CD4-positive, alpha-beta memory T cell (primary cell): ENCODE measurements at regions not wholly inside any gene's neighbourhood (a gene's known extent, or its start where the extent isn't known, plus 50 kb on each side); places are given as distances from the start of the nearest gene placed in this dataset.
A peak's percentile ranks its signal among the peaks of the same experiment; 100 is the strongest.
"Not testable (repeated sequence)": the region's sequence is repeated elsewhere in the genome, so short reads cannot be mapped to it uniquely, and the experiment has no call there.

Experiments used
- CTCF ChIA-PET: fragments of 350-600 bp; sonication (Branson Sonifier 250); formaldehyde crosslinking; loops from one replicate; lab custom pipeline; 2021; ENCODE audit warnings: inconsistent platforms; ENCODE audit not compliant: partially characterized antibody; lab: Charles Lee
- POLR2A ChIA-PET: fragments of 350-600 bp; sonication (Branson Sonifier 250); formaldehyde crosslinking; loops from one replicate; lab custom pipeline; 2021; ENCODE audit not compliant: partially characterized antibody; lab: Charles Lee
- DNase-seq, 5 donors: peaks; one replicate each; pipeline versions ENCODE4 v3.0.0 to v3.0.0-alpha.2; 2020 to 2022; ENCODE audit warnings: mixed read lengths in 1 of 5
- H3K27ac ChIP-seq: one replicate; pipeline ENCODE4 v1.7.0; 2013; ENCODE audit warnings: low read depth, low read length
- H3K27me3 ChIP-seq: 2 replicates; pipeline ENCODE4 v1.7.0; 2013; ENCODE audit warnings: mild to moderate bottlenecking, low read length, moderate library complexity; ENCODE audit not compliant: insufficient read depth
- H3K36me3 ChIP-seq: 2 replicates; pipeline ENCODE4 v1.7.0; 2013; ENCODE audit warnings: mild to moderate bottlenecking, low read length, moderate library complexity; ENCODE audit not compliant: insufficient read depth
- H3K4me1 ChIP-seq: 2 replicates; pipeline ENCODE4 v1.7.0; 2013; ENCODE audit warnings: mild to moderate bottlenecking, low read length, moderate library complexity; ENCODE audit not compliant: insufficient read depth
- H3K4me3 ChIP-seq, 2 donors: one replicate each; pipeline ENCODE4 v1.7.0; 2013; ENCODE audit warnings: low read length in 2 of 2, mild to moderate bottlenecking in 1 of 2
- H3K9me3 ChIP-seq, 2 donors: one replicate each; pipeline ENCODE4 v1.7.0; 2013; ENCODE audit warnings: low read length in 2 of 2, control low read depth in 1 of 2; ENCODE audit not compliant: control insufficient read depth in 1 of 2
- H3K27ac Mint-ChIP-seq, 7 donors: one replicate each; pipeline ENCODE4 v1.8.0; 2020 to 2021; ENCODE audit warnings: mixed read lengths in 7 of 7, mild to moderate bottlenecking in 6 of 7, inconsistent platforms in 3 of 7, moderate library complexity in 3 of 7
- H3K27me3 Mint-ChIP-seq, 2 donors: one replicate each; pipeline ENCODE4 v1.8.0; 2020 to 2021; ENCODE audit warnings: mixed read lengths in 2 of 2
- H3K36me3 Mint-ChIP-seq, 2 donors: one replicate each; pipeline ENCODE4 v1.8.0; 2020 to 2021; ENCODE audit warnings: mixed read lengths in 2 of 2, inconsistent platforms in 1 of 2, mild to moderate bottlenecking in 1 of 2
- H3K4me1 Mint-ChIP-seq, 4 donors: one replicate each; pipeline ENCODE4 v1.8.0; 2020 to 2021; ENCODE audit warnings: mixed read lengths in 4 of 4, mild to moderate bottlenecking in 1 of 4
- H3K4me3 Mint-ChIP-seq, 8 donors: one replicate each; pipeline ENCODE4 v1.8.0; 2020 to 2021; ENCODE audit warnings: mixed read lengths in 8 of 8, mild to moderate bottlenecking in 7 of 8, moderate library complexity in 6 of 8, inconsistent platforms in 3 of 8
- H3K9me3 Mint-ChIP-seq, 8 donors: one replicate each; pipeline ENCODE4 v1.8.0; 2020 to 2021; ENCODE audit warnings: mixed read lengths in 8 of 8, mild to moderate bottlenecking in 5 of 8, inconsistent platforms in 3 of 8, moderate library complexity in 1 of 8
- intact Hi-C: fragments of 100-400 bp; cut with micrococcal nuclease; formaldehyde crosslinking; loops from one replicate; pipeline ENCODE4 v1.15.1; 2023

DNA sequence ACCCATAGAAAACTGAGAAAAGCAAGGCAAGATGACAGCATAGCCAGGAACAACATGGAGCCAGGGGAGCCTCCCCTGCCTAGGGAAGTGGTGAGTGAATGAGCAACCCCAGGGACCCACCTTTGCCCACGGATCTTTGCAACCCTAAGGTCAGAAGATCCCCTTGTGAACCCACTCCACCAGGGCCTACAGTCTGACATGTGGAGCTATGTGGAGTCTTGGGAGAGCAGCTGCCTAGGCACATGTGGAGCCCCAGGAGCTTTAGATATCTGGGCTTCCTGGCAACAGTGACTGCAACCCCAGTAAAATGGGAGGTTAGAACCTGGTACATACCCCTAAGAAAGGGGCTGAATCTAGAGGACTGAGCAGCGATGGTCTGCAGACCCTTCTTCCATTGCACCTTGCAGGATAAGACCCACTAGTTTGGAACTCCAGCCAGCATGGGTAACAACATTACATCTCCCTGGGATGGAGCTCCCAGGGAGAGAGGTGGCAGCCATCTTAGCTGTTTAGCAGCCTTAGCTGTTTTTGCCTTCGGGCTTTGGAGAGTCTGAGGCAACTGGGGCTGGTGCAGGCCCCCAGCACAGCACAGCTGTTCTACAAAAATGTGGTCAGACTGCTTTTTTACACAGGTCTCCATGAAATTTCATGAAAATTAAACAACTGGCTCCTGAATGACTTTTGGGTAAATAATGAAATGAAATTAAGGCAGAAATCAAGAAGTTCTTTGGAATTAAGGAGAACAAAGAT is 104.7 kb upstream of the TRIM2 start:
- no peak overlapping the region for H3K4me3 ChIP-seq
- H3K27ac ChIP-seq, result no peak overlapping the region
- Mint-ChIP-seq H3K9me3 (no peaks in the 10 kb centered on the region), H3K27me3 (peaks cover 0 to 2% of the 10 kb centered on the region in 2 donors), H3K4me1 (peaks cover 0 to 9% (median 3%) of the 10 kb centered on the region in 4 donors), H3K4me3 (no peak overlapping the region), H3K27ac (no peak overlapping the region), H3K36me3 (no peaks in the 10 kb centered on the region)
- ChIA-PET POLR2A (no interaction called here), CTCF (interaction anchor here (0.8 to 3.7 kb wide), 5 partner anchors 12 to 27 kb away, joined by 3 to 20 read pairs (median 13); no protein-coding TSS in a partner anchor)
- H3K27me3 ChIP-seq, result no peaks in the 10 kb centered on the region
- H3K36me3 ChIP-seq, result no peaks in the 10 kb centered on the region
- H3K4me1 ChIP-seq, result no peaks in the 10 kb centered on the region
- intact Hi-C loops, result no loop called here
- H3K9me3 ChIP-seq, result no peaks in the 10 kb centered on the region
- no peak for DNase-seq

DNA sequence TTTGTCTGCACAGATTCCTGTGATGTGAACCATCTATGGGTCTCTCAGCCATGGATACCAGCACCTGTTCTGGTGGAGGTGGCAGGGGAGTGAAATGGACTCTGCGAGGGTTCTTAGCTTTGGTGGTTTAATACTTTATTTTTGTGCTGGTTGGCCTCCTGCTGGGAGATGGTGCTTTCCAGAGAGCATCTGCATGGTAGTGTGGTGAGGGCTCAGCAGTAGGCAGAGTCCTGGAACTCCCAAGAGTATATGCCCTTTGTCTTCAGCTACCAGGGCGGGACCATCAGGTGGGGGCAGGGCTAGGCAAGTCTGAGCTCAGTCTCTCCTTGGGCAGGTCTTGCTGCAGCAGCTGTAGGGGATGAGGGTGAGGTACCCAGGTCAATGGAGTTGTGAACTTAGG is 97.5 kb upstream of the TRIM2 start:
- H3K4me1 ChIP-seq, H3K4me3 Mint-ChIP-seq, H3K27me3 Mint-ChIP-seq, H3K9me3 ChIP-seq, H3K4me3 ChIP-seq, intact Hi-C loops, DNase-seq, H3K27me3 ChIP-seq, H3K27ac ChIP-seq, H3K36me3 Mint-ChIP-seq, H3K36me3 ChIP-seq: not testable (repeated sequence)
- POLR2A ChIA-PET, result interaction anchor here (2.4 kb wide), 1 partner anchor 8 kb away, joined by 6 read pairs; no protein-coding TSS in a partner anchor
- CTCF ChIA-PET, result interaction anchor here (1.3 to 1.8 kb wide), 3 partner anchors 21 to 23 kb away, joined by 4 to 8 read pairs (median 7); no protein-coding TSS in a partner anchor
- peaks cover 0 to 13% (median 6%) of the 10 kb centered on the region in 4 donors for H3K4me1 Mint-ChIP-seq
- peak overlapping the region in 1 of 7 donors; percentile 26 for H3K27ac Mint-ChIP-seq
- peaks cover 0 to 13% (median 5%) of the 10 kb centered on the region in 8 donors for H3K9me3 Mint-ChIP-seq

DNA sequence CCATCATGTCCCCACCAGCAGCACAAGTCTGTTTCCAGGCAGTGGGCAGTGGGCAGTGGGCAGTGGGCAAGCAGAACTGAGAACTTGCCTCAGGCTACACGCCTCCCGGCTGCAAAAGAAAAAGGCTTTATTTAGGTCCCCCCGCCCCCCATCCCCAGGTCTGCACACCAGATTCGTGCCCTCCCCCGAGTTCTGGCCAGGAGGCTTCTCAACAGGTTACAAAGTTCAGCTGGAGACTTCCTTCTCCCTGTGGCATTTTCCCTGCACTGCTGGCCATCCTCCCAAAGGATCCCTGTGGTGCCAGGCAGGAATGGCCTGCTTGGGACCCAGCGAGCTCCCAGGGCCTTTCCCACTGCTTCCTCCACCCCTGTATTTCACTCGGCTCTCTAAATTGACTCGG is 97.0 kb upstream of the TRIM2 start:
- H3K4me1 Mint-ChIP-seq, result peaks cover 0 to 13% (median 6%) of the 10 kb centered on the region in 4 donors
- peaks cover 0 to 4% of the 10 kb centered on the region in 2 donors for H3K36me3 Mint-ChIP-seq
- no peaks in the 10 kb centered on the region for H3K36me3 ChIP-seq
- intact Hi-C loops, result no loop called here
- H3K27ac ChIP-seq, result no peak overlapping the region
- H3K9me3 Mint-ChIP-seq, result peaks cover 0 to 13% (median 5%) of the 10 kb centered on the region in 8 donors
- POLR2A ChIA-PET, result interaction anchor here (2.4 kb wide), 1 partner anchor 7 kb away, joined by 6 read pairs; no protein-coding TSS in a partner anchor
- H3K9me3 ChIP-seq, result no peaks in the 10 kb centered on the region
- peaks cover 1 to 2% of the 10 kb centered on the region in 2 donors for H3K27me3 Mint-ChIP-seq
- H3K4me3 Mint-ChIP-seq, result no peak overlapping the region
- H3K27ac Mint-ChIP-seq, result no peak overlapping the region
- H3K27me3 ChIP-seq, result no peaks in the 10 kb centered on the region
- H3K4me1 ChIP-seq, result peaks cover 3% of the 10 kb centered on the region
- CTCF ChIA-PET, result interaction anchor here (1.1 to 1.3 kb wide), 2 partner anchors 21 to 24 kb away, joined by 3 to 7 read pairs; no protein-coding TSS in a partner anchor
- no peak for DNase-seq
- no peak overlapping the region for H3K4me3 ChIP-seq

DNA sequence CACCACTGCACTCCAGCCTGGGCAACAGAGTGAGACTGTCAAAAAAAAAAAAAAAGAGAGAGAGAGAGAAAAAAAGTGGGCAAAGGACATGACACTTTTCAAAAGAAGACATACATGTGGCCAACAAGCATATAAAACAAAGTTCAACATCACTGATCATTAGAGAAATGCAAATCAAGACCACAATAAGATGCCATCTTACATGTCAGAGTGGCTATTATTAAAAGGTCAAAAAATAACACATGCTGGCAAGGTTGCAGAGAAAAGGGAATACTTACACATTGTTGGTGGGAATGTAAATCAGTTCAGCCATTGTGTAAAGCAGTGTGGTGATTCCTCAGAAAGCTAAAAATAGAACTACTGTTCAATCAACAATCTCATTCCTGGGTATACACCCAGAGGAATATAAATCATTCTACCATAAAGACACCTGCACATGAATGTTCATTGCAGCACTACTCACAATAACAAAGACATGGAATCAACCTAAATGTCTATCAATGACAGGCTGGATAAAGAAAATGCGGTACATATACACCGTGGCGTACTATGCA is 94.9 kb upstream of the TRIM2 start:
- Histone ChIP-seq H3K27me3 (no peaks in the 10 kb centered on the region), H3K4me3 (no peak overlapping the region), H3K36me3 (no peaks in the 10 kb centered on the region), H3K9me3 (no peaks in the 10 kb centered on the region), H3K27ac (no peak overlapping the region), H3K4me1 (peaks cover 24% of the 10 kb centered on the region)
- H3K27me3 Mint-ChIP-seq, result peaks cover 1 to 2% of the 10 kb centered on the region in 2 donors
- H3K27ac Mint-ChIP-seq, result peak overlapping the region in 2 of 7 donors; percentile 35 to 63
- intact Hi-C loops, result no loop called here
- POLR2A ChIA-PET, result no interaction called here
- CTCF ChIA-PET, result interaction anchor here (1.0 to 9.3 kb wide), 4 partner anchors 8 to 26 kb away, joined by 3 to 133 read pairs (median 14); no protein-coding TSS in a partner anchor
- H3K4me1 Mint-ChIP-seq, result peaks cover 0 to 13% (median 5%) of the 10 kb centered on the region in 4 donors
- H3K36me3 Mint-ChIP-seq, result peaks cover 0 to 4% of the 10 kb centered on the region in 2 donors
- DNase-seq, result no peak
- peak overlapping the region in 1 of 8 donors; percentile 57 for H3K4me3 Mint-ChIP-seq
- H3K9me3 Mint-ChIP-seq, result peaks cover 0 to 13% (median 5%) of the 10 kb centered on the region in 8 donors

DNA sequence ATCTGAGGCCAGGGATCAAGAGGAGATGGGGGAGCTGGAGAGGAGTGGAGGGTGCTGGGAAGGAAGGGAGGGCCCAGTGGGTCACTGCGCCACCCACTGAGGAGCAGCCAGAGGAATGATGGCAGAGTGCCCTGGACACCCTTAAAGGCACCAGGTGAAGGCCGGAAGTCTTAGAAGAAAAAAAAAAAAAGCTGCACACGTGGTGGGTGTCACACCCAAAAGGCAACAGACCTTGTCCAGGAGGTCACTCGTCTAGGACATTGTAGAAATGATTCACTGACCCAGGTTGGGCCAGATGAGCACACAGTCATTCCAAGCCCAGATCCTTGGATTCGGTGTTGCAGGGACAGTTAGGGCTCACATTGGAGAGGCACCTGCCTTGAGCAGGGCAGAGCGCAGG is 93.5 kb upstream of the TRIM2 start:
- Mint-ChIP-seq H3K27me3 (peaks cover 1 to 2% of the 10 kb centered on the region in 2 donors), H3K4me1 (peaks cover 0 to 13% (median 3%) of the 10 kb centered on the region in 4 donors), H3K36me3 (peaks cover 0 to 4% of the 10 kb centered on the region in 2 donors), H3K27ac (peak overlapping the region in 5 of 7 donors; percentile 48 to 77 (median 65)), H3K9me3 (peaks cover 0 to 8% (median 4%) of the 10 kb centered on the region in 8 donors), H3K4me3 (peak overlapping the region in 2 of 8 donors; percentile 18 to 32)
- H3K36me3 ChIP-seq, result no peaks in the 10 kb centered on the region
- POLR2A ChIA-PET, result no interaction called here
- no peaks in the 10 kb centered on the region for H3K9me3 ChIP-seq
- no peak overlapping the region for H3K27ac ChIP-seq
- CTCF ChIA-PET, result interaction anchor here (0.5 to 9.3 kb wide), 5 partner anchors 16 to 322 kb away, joined by 3 to 133 read pairs (median 20); no protein-coding TSS in a partner anchor
- H3K4me3 ChIP-seq, result no peak overlapping the region
- no peaks in the 10 kb centered on the region for H3K27me3 ChIP-seq
- intact Hi-C loops, result loop anchor here (10.0 kb wide), 1 partner anchor 1706 kb away; the partner anchor contains the start of gene FHIP1A
- DNase-seq, result no peak
- H3K4me1 ChIP-seq, result peaks cover 38% of the 10 kb centered on the region

DNA sequence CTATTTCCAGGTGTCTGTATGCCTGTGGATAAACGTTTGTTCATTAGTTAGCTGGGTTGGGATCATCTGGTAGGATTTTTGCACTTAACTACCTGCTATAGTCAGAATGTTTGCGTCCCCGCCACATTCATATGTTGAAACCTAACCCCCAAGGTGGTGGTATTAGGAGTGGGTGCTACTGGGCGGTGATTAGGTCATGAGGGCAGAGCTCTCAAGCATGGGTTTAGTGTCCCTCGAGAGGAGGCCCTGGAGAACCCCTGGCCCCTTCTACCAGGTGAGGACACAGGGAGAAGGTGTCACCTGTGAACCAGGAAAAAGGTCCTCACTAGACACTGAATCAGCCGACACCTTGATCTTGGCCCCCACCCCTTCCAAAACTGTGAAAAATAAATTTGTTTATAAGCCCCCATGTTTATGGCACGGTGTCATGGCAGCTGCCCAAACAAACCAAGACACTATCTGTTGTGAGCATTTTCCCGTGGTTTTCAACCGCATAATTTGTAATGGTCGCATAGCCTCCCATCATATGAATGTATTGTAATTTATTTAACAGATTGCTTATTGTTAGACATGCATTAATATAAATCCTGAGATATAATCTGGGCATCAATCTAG is 92.7 kb upstream of the TRIM2 start:
- POLR2A ChIA-PET, result interaction anchor here (1.4 kb wide), 1 partner anchor 29 kb away, joined by 3 read pairs; no protein-coding TSS in a partner anchor
- H3K27me3 ChIP-seq, result no peaks in the 10 kb centered on the region
- peak overlapping the region in 2 of 8 donors; percentile 31 to 54 for H3K4me3 Mint-ChIP-seq
- H3K4me3 ChIP-seq, result no peak overlapping the region
- CTCF ChIA-PET, result interaction anchor here (0.5 to 9.3 kb wide), 8 partner anchors 9 to 522 kb away, joined by 3 to 133 read pairs (median 5); no protein-coding TSS in a partner anchor
- peaks cover 0 to 1% of the 10 kb centered on the region in 2 donors for H3K27me3 Mint-ChIP-seq
- H3K4me1 Mint-ChIP-seq, result peaks cover 0 to 13% (median 5%) of the 10 kb centered on the region in 4 donors
- H3K4me1 ChIP-seq, result peaks cover 45% of the 10 kb centered on the region
- DNase-seq, result no peak
- peak overlapping the region in 2 of 7 donors; percentile 37 to 38 for H3K27ac Mint-ChIP-seq
- no peaks in the 10 kb centered on the region for H3K36me3 Mint-ChIP-seq
- no peak overlapping the region for H3K27ac ChIP-seq
- intact Hi-C loops, result loop anchor here (10.0 kb wide), 1 partner anchor 1707 kb away; the partner anchor contains the start of gene FHIP1A
- H3K9me3 Mint-ChIP-seq, result no peaks in the 10 kb centered on the region
- no peaks in the 10 kb centered on the region for H3K9me3 ChIP-seq
- H3K36me3 ChIP-seq, result no peaks in the 10 kb centered on the region
